ENCODE measurements at regions not wholly inside any gene's neighbourhood (a gene's known extent, or its start where the extent isn't known, plus 50 kb on each side); places are given as distances from the start of the nearest gene placed in this dataset.

GRCh38 chr15:96390986-96391385 lies 60.5 kb downstream of the NR2F2 start:
- Histone ChIP-seq H3K27me3 (ENCODE audit: insufficient read depth, low read length) (peaks cover 36% of the 10 kb centered on the region), H3K9ac (ENCODE audit: low read depth, low read length) (no peak overlapping the region), H3K4me1 (ENCODE audit: insufficient read depth, low read length) (peaks cover 13% of the 10 kb centered on the region), H3K4me3 (ENCODE audit: low read length) (no peak overlapping the region), H3K36me3 (ENCODE audit: insufficient read depth, low read depth, low read length) (no peaks in the 10 kb centered on the region), H3K9me3 (ENCODE audit: insufficient read depth, low read depth, low read length) (no peaks in the 10 kb centered on the region), H3K27ac (ENCODE audit: low read length) (no peak overlapping the region)

GRCh38 chr15:96392380-96393208 lies 62.1 kb downstream of the NR2F2 start:
- Histone ChIP-seq H3K4me1 (ENCODE audit: insufficient read depth, low read length) (peaks cover 13% of the 10 kb centered on the region), H3K4me3 (ENCODE audit: low read length) (no peak overlapping the region), H3K27me3 (ENCODE audit: insufficient read depth, low read length) (peaks cover 45% of the 10 kb centered on the region), H3K9me3 (ENCODE audit: insufficient read depth, low read depth, low read length) (no peaks in the 10 kb centered on the region), H3K9ac (ENCODE audit: low read depth, low read length) (peak overlapping the region; percentile 23; the same call in 1 of the 2 replicates), H3K36me3 (ENCODE audit: insufficient read depth, low read depth, low read length) (no peaks in the 10 kb centered on the region), H3K27ac (ENCODE audit: low read length) (no peak overlapping the region)

- Histone ChIP-seq H3K36me3 (ENCODE audit: insufficient read depth, low read depth, low read length) (no peaks in the 10 kb centered on the region), H3K9ac (ENCODE audit: low read depth, low read length) (no peak overlapping the region), H3K27ac (ENCODE audit: low read length) (no peak overlapping the region), H3K9me3 (ENCODE audit: insufficient read depth, low read depth, low read length) (no peaks in the 10 kb centered on the region), H3K4me1 (ENCODE audit: insufficient read depth, low read length) (peaks cover 13% of the 10 kb centered on the region), H3K27me3 (ENCODE audit: insufficient read depth, low read length) (peaks cover 50% of the 10 kb centered on the region), H3K4me3 (ENCODE audit: low read length) (no peak overlapping the region)
Measured at GRCh38 chr15:96393209-96393513, 62.7 kb downstream of the NR2F2 start.

- H3K36me3 ChIP-seq (ENCODE audit: insufficient read depth, low read depth, low read length): no peaks in the 10 kb centered on the region
- H3K9ac ChIP-seq (ENCODE audit: low read depth, low read length): no peak overlapping the region
- no peak overlapping the region for H3K27ac ChIP-seq (ENCODE audit: low read length)
- H3K9me3 ChIP-seq (ENCODE audit: insufficient read depth, low read depth, low read length): no peaks in the 10 kb centered on the region
- H3K4me3 ChIP-seq (ENCODE audit: low read length): no peak overlapping the region
- H3K4me1 ChIP-seq (ENCODE audit: insufficient read depth, low read length): peaks cover 13% of the 10 kb centered on the region
- peaks cover 71% of the 10 kb centered on the region for H3K27me3 ChIP-seq (ENCODE audit: insufficient read depth, low read length)
Measured at GRCh38 chr15:96395687-96396086, 65.2 kb downstream of the NR2F2 start.

GRCh38 chr15:96398776-96399175 lies 68.3 kb downstream of the NR2F2 start:
- Histone ChIP-seq H3K4me1 (ENCODE audit: insufficient read depth, low read length) (no peaks in the 10 kb centered on the region), H3K27me3 (ENCODE audit: insufficient read depth, low read length) (peaks cover 69% of the 10 kb centered on the region), H3K4me3 (ENCODE audit: low read length) (no peak overlapping the region)

GRCh38 chr15:96402403-96402802 lies 71.9 kb downstream of the NR2F2 start:
- Histone ChIP-seq H3K9me3 (ENCODE audit: insufficient read depth, low read depth, low read length) (no peaks in the 10 kb centered on the region), H3K4me3 (ENCODE audit: low read length) (no peak overlapping the region), H3K4me1 (ENCODE audit: insufficient read depth, low read length) (no peaks in the 10 kb centered on the region), H3K9ac (ENCODE audit: low read depth, low read length) (no peak overlapping the region), H3K27ac (ENCODE audit: low read length) (no peak overlapping the region), H3K27me3 (ENCODE audit: insufficient read depth, low read length) (peaks cover 86% of the 10 kb centered on the region), H3K36me3 (ENCODE audit: insufficient read depth, low read depth, low read length) (no peaks in the 10 kb centered on the region)

More at GRCh38 chr15:96398776-96399175, 68.3 kb downstream of the NR2F2 start:
- Histone ChIP-seq H3K27ac (ENCODE audit: low read length) (no peak overlapping the region), H3K36me3 (ENCODE audit: insufficient read depth, low read depth, low read length) (no peaks in the 10 kb centered on the region), H3K9me3 (ENCODE audit: insufficient read depth, low read depth, low read length) (no peaks in the 10 kb centered on the region), H3K9ac (ENCODE audit: low read depth, low read length) (no peak overlapping the region)

GRCh38 chr15:96403071-96403470 lies 72.6 kb downstream of the NR2F2 start:
- Histone ChIP-seq H3K27ac (ENCODE audit: low read length) (no peak overlapping the region), H3K9ac (ENCODE audit: low read depth, low read length) (no peak overlapping the region), H3K27me3 (ENCODE audit: insufficient read depth, low read length) (peaks cover 87% of the 10 kb centered on the region), H3K4me3 (ENCODE audit: low read length) (no peak overlapping the region), H3K36me3 (ENCODE audit: insufficient read depth, low read depth, low read length) (no peaks in the 10 kb centered on the region), H3K9me3 (ENCODE audit: insufficient read depth, low read depth, low read length) (no peaks in the 10 kb centered on the region), H3K4me1 (ENCODE audit: insufficient read depth, low read length) (no peaks in the 10 kb centered on the region)

GRCh38 chr15:96403932-96404331 lies 73.4 kb downstream of the NR2F2 start:
- Histone ChIP-seq H3K27ac (ENCODE audit: low read length) (no peak overlapping the region), H3K4me3 (ENCODE audit: low read length) (no peak overlapping the region), H3K9me3 (ENCODE audit: insufficient read depth, low read depth, low read length) (no peaks in the 10 kb centered on the region), H3K27me3 (ENCODE audit: insufficient read depth, low read length) (peaks cover 87% of the 10 kb centered on the region), H3K36me3 (ENCODE audit: insufficient read depth, low read depth, low read length) (no peaks in the 10 kb centered on the region), H3K4me1 (ENCODE audit: insufficient read depth, low read length) (peaks cover 3% of the 10 kb centered on the region; the same call in 1 of the 2 replicates), H3K9ac (ENCODE audit: low read depth, low read length) (no peak overlapping the region)

- H3K27ac ChIP-seq (ENCODE audit: low read length): no peak overlapping the region
- no peaks in the 10 kb centered on the region for H3K36me3 ChIP-seq (ENCODE audit: insufficient read depth, low read depth, low read length)
- no peak overlapping the region for H3K4me3 ChIP-seq (ENCODE audit: low read length)
- H3K27me3 ChIP-seq (ENCODE audit: insufficient read depth, low read length): peaks cover 88% of the 10 kb centered on the region
- peaks cover 3% of the 10 kb centered on the region; the same call in 1 of the 2 replicates for H3K4me1 ChIP-seq (ENCODE audit: insufficient read depth, low read length)
- no peak overlapping the region for H3K9ac ChIP-seq (ENCODE audit: low read depth, low read length)
- no peaks in the 10 kb centered on the region for H3K9me3 ChIP-seq (ENCODE audit: insufficient read depth, low read depth, low read length)
Measured at GRCh38 chr15:96404560-96404959, 74.1 kb downstream of the NR2F2 start.

GRCh38 chr15:96406291-96406690 lies 75.8 kb downstream of the NR2F2 start:
- H3K27me3 ChIP-seq (ENCODE audit: insufficient read depth, low read length): peaks cover 95% of the 10 kb centered on the region
- H3K4me1 ChIP-seq (ENCODE audit: insufficient read depth, low read length): peaks cover 3% of the 10 kb centered on the region; the same call in 1 of the 2 replicates
- no peaks in the 10 kb centered on the region for H3K9me3 ChIP-seq (ENCODE audit: insufficient read depth, low read depth, low read length)

GRCh38 chr15:96406701-96407100 lies 76.2 kb downstream of the NR2F2 start:
- H3K9me3 ChIP-seq (ENCODE audit: insufficient read depth, low read depth, low read length): no peaks in the 10 kb centered on the region
- H3K9ac ChIP-seq (ENCODE audit: low read depth, low read length): no peak overlapping the region
- no peak overlapping the region for H3K27ac ChIP-seq (ENCODE audit: low read length)
- H3K27me3 ChIP-seq (ENCODE audit: insufficient read depth, low read length): peaks cover 99% of the 10 kb centered on the region
- no peak overlapping the region for H3K4me3 ChIP-seq (ENCODE audit: low read length)
- peaks cover 3% of the 10 kb centered on the region; the same call in 1 of the 2 replicates for H3K4me1 ChIP-seq (ENCODE audit: insufficient read depth, low read length)
- H3K36me3 ChIP-seq (ENCODE audit: insufficient read depth, low read depth, low read length): no peaks in the 10 kb centered on the region

More at GRCh38 chr15:96406291-96406690, 75.8 kb downstream of the NR2F2 start:
- Histone ChIP-seq H3K9ac (ENCODE audit: low read depth, low read length) (no peak overlapping the region), H3K27ac (ENCODE audit: low read length) (no peak overlapping the region), H3K36me3 (ENCODE audit: insufficient read depth, low read depth, low read length) (no peaks in the 10 kb centered on the region), H3K4me3 (ENCODE audit: low read length) (no peak overlapping the region)

GRCh38 chr15:96407482-96407881 lies 77.0 kb downstream of the NR2F2 start:
- Histone ChIP-seq H3K9ac (ENCODE audit: low read depth, low read length) (no peak overlapping the region), H3K27me3 (ENCODE audit: insufficient read depth, low read length) (peaks cover 100% of the 10 kb centered on the region), H3K9me3 (ENCODE audit: insufficient read depth, low read depth, low read length) (no peaks in the 10 kb centered on the region), H3K4me3 (ENCODE audit: low read length) (no peak overlapping the region), H3K4me1 (ENCODE audit: insufficient read depth, low read length) (peaks cover 3% of the 10 kb centered on the region; the same call in 1 of the 2 replicates), H3K36me3 (ENCODE audit: insufficient read depth, low read depth, low read length) (no peaks in the 10 kb centered on the region), H3K27ac (ENCODE audit: low read length) (no peak overlapping the region)

Data from iPS-20b (cell line).